ENCODE measurements at regions not wholly inside any gene's neighbourhood (a gene's known extent, or its start where the extent isn't known, plus 50 kb on each side); places are given as distances from the start of the nearest gene placed in this dataset.
A peak's percentile ranks its signal among the peaks of the same experiment; 100 is the strongest.

GRCh38 chr9:6160579-6160978 lies 55.0 kb upstream of the IL33 start:
- no peak for DNase-seq (ENCODE audit: low read depth)
- TF ChIP-seq, protein P1, sequence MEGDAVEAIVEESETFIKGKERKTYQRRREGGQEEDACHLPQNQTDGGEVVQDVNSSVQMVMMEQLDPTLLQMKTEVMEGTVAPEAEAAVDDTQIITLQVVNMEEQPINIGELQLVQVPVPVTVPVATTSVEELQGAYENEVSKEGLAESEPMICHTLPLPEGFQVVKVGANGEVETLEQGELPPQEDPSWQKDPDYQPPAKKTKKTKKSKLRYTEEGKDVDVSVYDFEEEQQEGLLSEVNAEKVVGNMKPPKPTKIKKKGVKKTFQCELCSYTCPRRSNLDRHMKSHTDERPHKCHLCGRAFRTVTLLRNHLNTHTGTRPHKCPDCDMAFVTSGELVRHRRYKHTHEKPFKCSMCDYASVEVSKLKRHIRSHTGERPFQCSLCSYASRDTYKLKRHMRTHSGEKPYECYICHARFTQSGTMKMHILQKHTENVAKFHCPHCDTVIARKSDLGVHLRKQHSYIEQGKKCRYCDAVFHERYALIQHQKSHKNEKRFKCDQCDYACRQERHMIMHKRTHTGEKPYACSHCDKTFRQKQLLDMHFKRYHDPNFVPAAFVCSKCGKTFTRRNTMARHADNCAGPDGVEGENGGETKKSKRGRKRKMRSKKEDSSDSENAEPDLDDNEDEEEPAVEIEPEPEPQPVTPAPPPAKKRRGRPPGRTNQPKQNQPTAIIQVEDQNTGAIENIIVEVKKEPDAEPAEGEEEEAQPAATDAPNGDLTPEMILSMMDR (IDR thresholded peaks at IDR 0.05; ENCODE audit: control insufficient read depth, extremely low read depth, insufficient read depth): no peak
- H3K4me3 ChIP-seq (ENCODE audit: low read depth, low read length): no peak overlapping the region

DNA sequence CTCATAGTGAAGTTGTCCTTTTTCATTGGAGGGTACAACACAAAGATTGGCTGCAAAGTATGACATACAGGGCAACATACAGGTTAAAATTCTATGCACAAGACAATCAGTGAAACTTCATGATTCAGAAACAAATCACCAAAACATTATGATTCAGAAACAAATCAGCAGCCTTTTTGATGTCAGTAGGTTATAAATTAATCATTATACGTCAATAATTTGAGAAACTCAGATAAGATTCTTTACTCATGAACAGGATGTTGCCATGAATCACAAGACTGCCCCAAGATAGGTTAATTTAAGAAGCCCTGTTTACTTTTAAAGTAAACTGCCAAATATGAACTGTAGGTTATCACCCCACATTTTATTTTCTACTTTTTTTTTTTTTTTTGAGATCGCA lies 62.2 kb upstream of the IL33 start:
- no peak for DNase-seq (ENCODE audit: low read depth)
- TF ChIP-seq, protein P1 (IDR thresholded peaks at IDR 0.05; ENCODE audit: control insufficient read depth, extremely low read depth, insufficient read depth): no peak
- H3K4me3 ChIP-seq (ENCODE audit: low read depth, low read length): no peak overlapping the region

GRCh38 chr9:6152788-6153187 lies 62.8 kb upstream of the IL33 start:
- TF ChIP-seq, protein P1 (IDR thresholded peaks at IDR 0.05; ENCODE audit: control insufficient read depth, extremely low read depth, insufficient read depth): no peak
- no peak overlapping the region for H3K4me3 ChIP-seq (ENCODE audit: low read depth, low read length)
- DNase-seq (ENCODE audit: low read depth): peak; percentile 37

DNA sequence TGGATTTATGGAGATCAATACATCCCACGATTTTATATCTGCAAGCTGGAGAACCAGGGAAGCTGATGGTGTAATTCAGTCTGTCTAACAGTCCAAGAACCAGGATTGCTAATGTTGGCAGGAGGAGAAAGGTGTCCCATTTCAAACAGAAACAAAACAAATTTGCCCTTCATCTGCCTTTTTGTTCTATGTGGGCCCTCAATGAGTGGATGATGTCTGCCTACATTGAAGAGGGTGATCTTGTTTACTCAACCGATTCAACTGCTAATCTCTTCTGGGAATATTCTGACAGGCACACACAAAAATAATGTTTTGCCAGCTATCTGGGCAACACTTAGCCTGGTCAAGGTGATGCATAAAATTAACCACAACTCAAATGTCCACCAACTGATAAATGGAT lies 65.1 kb upstream of the IL33 start:
- TF ChIP-seq, protein P1 (IDR thresholded peaks at IDR 0.05; ENCODE audit: control insufficient read depth, extremely low read depth, insufficient read depth): no peak
- no peak for DNase-seq (ENCODE audit: low read depth)
- no peak overlapping the region for H3K4me3 ChIP-seq (ENCODE audit: low read depth, low read length)

- no peak for DNase-seq (ENCODE audit: low read depth)
- no peak overlapping the region for H3K4me3 ChIP-seq (ENCODE audit: low read depth, low read length)
- TF ChIP-seq, protein P1 (IDR thresholded peaks at IDR 0.05; ENCODE audit: control insufficient read depth, extremely low read depth, insufficient read depth): no peak
Observed at GRCh38 chr9:6149315-6149714, 66.3 kb upstream of the IL33 start.

- DNase-seq (ENCODE audit: low read depth): no peak
- TF ChIP-seq, protein P1 (IDR thresholded peaks at IDR 0.05; ENCODE audit: control insufficient read depth, extremely low read depth, insufficient read depth): no peak
- H3K4me3 ChIP-seq (ENCODE audit: low read depth, low read length): no peak overlapping the region
Observed at GRCh38 chr9:6147846-6148245, 67.8 kb upstream of the IL33 start.

DNA sequence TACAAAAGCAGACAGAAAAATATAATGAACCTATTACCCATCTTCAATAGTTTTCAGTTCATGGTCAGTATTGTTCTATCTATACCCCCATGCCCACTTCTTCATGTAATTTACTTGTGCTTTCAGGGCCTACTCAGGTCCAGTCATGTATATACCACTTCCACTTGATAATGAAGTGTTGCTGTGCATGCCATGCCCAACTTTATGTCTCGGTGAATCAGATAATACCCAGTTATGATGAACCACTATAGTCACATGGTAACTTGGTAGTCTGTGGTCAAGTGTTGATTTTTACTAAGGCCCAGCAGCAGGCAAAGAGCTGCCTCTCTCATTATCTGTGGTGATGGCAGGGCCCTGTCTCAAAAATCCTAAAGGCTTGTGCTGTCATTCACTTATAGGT lies 70.7 kb upstream of the IL33 start:
- DNase-seq (ENCODE audit: low read depth): no peak
- H3K4me3 ChIP-seq (ENCODE audit: low read depth, low read length): no peak overlapping the region
- TF ChIP-seq, protein P1 (IDR thresholded peaks at IDR 0.05; ENCODE audit: control insufficient read depth, extremely low read depth, insufficient read depth): no peak
